A673 (cell line): ENCODE measurements at regions not wholly inside any gene's neighbourhood (a gene's known extent, or its start where the extent isn't known, plus 50 kb on each side); places are given as distances from the start of the nearest gene placed in this dataset.

ENCODE experiments used
- BruUV-seq: library from RNA; stranded (reverse); fragments of 400-500 nt; replicated peaks from 2 replicates; lab custom pipeline; 2021; lab: Mats Ljungman, UMichigan
- CTCF ChIA-PET: fragments of 300-600 bp; sonication (Branson Sonifier 250); formaldehyde crosslinking; loops from one replicate; lab custom pipeline; 2022; ENCODE audit warnings: antibody characterized with exemption; lab: Charles Lee
- POLR2A ChIA-PET: fragments of 300-600 bp; sonication (Branson Sonifier 250); formaldehyde crosslinking; loops from one replicate; lab custom pipeline; 2022; ENCODE audit warnings: antibody characterized with exemption; ENCODE audit not compliant: low non-redundant PET; lab: Charles Lee
- DNase-seq: peaks from one replicate; pipeline ENCODE4 v3.0.0-alpha.2; 2015; ENCODE audit warnings: low spot score
- H3K27ac ChIP-seq: fragments of 200-600 bp; sonication (generic); 2 replicates; pipeline ENCODE4 v1.5.1; 2016; ENCODE audit warnings: mixed run types, low read depth, mild to moderate bottlenecking, mixed read lengths, antibody characterized with exemption, low read length; ENCODE audit not compliant: poor library complexity, severe bottlenecking
- H3K27me3 ChIP-seq: fragments of 200-600 bp; sonication (generic); replicated peaks from 2 replicates; pipeline ENCODE4 v1.6.1; 2017; ENCODE audit warnings: mixed run types, low read depth, mild to moderate bottlenecking, mixed read lengths, antibody characterized with exemption, low read length; ENCODE audit not compliant: insufficient read depth, poor library complexity
- H3K36me3 ChIP-seq: fragments of 200-600 bp; sonication (generic); 2 replicates; pipeline ENCODE4 v1.6.1; 2016; ENCODE audit warnings: mixed run types, mild to moderate bottlenecking, mixed read lengths, antibody characterized with exemption, low read length; ENCODE audit not compliant: insufficient read depth, poor library complexity, severe bottlenecking
- H3K4me1 ChIP-seq: fragments of 200-600 bp; sonication (generic); 2 replicates; pipeline ENCODE4 v1.6.1; 2017; ENCODE audit warnings: mixed run types, mild to moderate bottlenecking, mixed read lengths, antibody characterized with exemption, low read length; ENCODE audit not compliant: insufficient read depth, poor library complexity, severe bottlenecking
- H3K4me3 ChIP-seq: fragments of 200-600 bp; sonication (generic); 2 replicates; pipeline ENCODE4 v1.5.1; 2016; ENCODE audit warnings: low read depth, mixed run types, mild to moderate bottlenecking, mixed read lengths, low read length; ENCODE audit not compliant: poor library complexity, severe bottlenecking
- H3K9me3 ChIP-seq: fragments of 200-600 bp; sonication (generic); 2 replicates; pipeline ENCODE4 v1.6.1; 2016; ENCODE audit warnings: mixed run types, low read depth, mild to moderate bottlenecking, mixed read lengths, antibody characterized with exemption, low read length; ENCODE audit not compliant: poor library complexity, severe bottlenecking
- CTCF ChIP-seq: fragments of 300-800, 200-600 bp; sonication (generic); conservative IDR thresholded peaks from 2 replicates; pipeline ENCODE4 v1.5.1; 2017; ENCODE audit warnings: low read depth, mild to moderate bottlenecking, antibody characterized with exemption, low read length, moderate library complexity, mixed read lengths
- EZH2 ChIP-seq: fragments of 200-600 bp; sonication (generic); IDR thresholded peaks from 2 replicates; pipeline ENCODE4 v1.6.1; 2017; ENCODE audit warnings: borderline replicate concordance, low read depth, mild to moderate bottlenecking, mixed read lengths, antibody characterized with exemption, low read length; ENCODE audit not compliant: poor library complexity, severe bottlenecking
- intact Hi-C: fragments of 100-400 bp; cut with micrococcal nuclease; formaldehyde crosslinking; loops from one replicate; pipeline ENCODE4 v1.10.0; 2022; ENCODE audit not compliant: unreplicated experiment

GRCh38 chr2:196251132-196251531 is 79.8 kb upstream of the STK17B start:
- BruUV-seq = no TSS peak
- no peak for TF ChIP-seq CTCF
- no peak for TF ChIP-seq EZH2
- H3K4me1 ChIP-seq = no peaks in the 10 kb centered on the region
- H3K36me3 ChIP-seq = no peaks in the 10 kb centered on the region
- no peak overlapping the region for H3K4me3 ChIP-seq
- ChIA-PET CTCF (no interaction called here), POLR2A (interaction anchor here (0.7 kb wide), 1 partner anchor 544 kb away, joined by 3 read pairs; no protein-coding TSS in a partner anchor)
- DNase-seq = no peak
- no peaks in the 10 kb centered on the region for H3K27me3 ChIP-seq
- no peaks in the 10 kb centered on the region for H3K9me3 ChIP-seq
- intact Hi-C loops = no loop called here
- no peak overlapping the region for H3K27ac ChIP-seq

- POLR2A ChIA-PET = no interaction called here
- no peak for TF ChIP-seq CTCF
- no peak for TF ChIP-seq EZH2
- CTCF ChIA-PET = interaction anchor here (0.6 kb wide), 1 partner anchor 506 kb away, joined by 5 read pairs; no protein-coding TSS in a partner anchor
- BruUV-seq = no TSS peak
- H3K36me3 ChIP-seq = no peaks in the 10 kb centered on the region
- H3K4me1 ChIP-seq = no peaks in the 10 kb centered on the region
- H3K9me3 ChIP-seq = no peaks in the 10 kb centered on the region
- H3K27me3 ChIP-seq = no peaks in the 10 kb centered on the region
- H3K27ac ChIP-seq = no peak overlapping the region
- no peak overlapping the region for H3K4me3 ChIP-seq
- no peak for DNase-seq
- intact Hi-C loops = no loop called here
Measured at GRCh38 chr2:196252408-196253115, 81.2 kb upstream of the STK17B start.

- no peak for DNase-seq
- H3K4me1 ChIP-seq = no peaks in the 10 kb centered on the region
- intact Hi-C loops = no loop called here
- BruUV-seq = no TSS peak
- H3K27ac ChIP-seq = no peak overlapping the region
- TF ChIP-seq CTCF = no peak
- no peak for TF ChIP-seq EZH2
- POLR2A ChIA-PET = no interaction called here
- no peaks in the 10 kb centered on the region for H3K36me3 ChIP-seq
- H3K4me3 ChIP-seq = no peak overlapping the region
- no peaks in the 10 kb centered on the region for H3K27me3 ChIP-seq
- H3K9me3 ChIP-seq = no peaks in the 10 kb centered on the region
- CTCF ChIA-PET = no interaction called here
Measured at GRCh38 chr2:196253116-196253480, 81.7 kb upstream of the STK17B start.
